Gastroesophageal sphincter (tissue), 3 donors: ENCODE measurements at regions not wholly inside any gene's neighbourhood (a gene's known extent, or its start where the extent isn't known, plus 50 kb on each side); places are given as distances from the start of the nearest gene placed in this dataset.

Source experiments
- EP300 ChIP-seq: sonication (generic); formaldehyde crosslinking; IDR thresholded peaks from one replicate; pipeline ENCODE4 v1.6.1; 2017; ENCODE audit warnings: antibody characterized with exemption, mild to moderate bottlenecking
- POLR2A ChIP-seq, 2 donors: fragments of 450-650 bp; IDR thresholded peaks; one replicate each; pipeline ENCODE4 v1.6.1; 2017; ENCODE audit warnings: antibody characterized with exemption in 2 of 2, mild to moderate bottlenecking in 2 of 2, moderate library complexity in 1 of 2
- TF ChIP-seq, protein P1 (sequence below), 4 experiments: fragments of 200-600 bp in 2 of 4; fragments of 450-650 bp in 2 of 4; sonication (generic) in 1 of 4; IDR thresholded peaks; one replicate each; pipeline ENCODE4 v1.5.1; 2017 to 2019; ENCODE audit warnings: antibody characterized with exemption in 4 of 4, mild to moderate bottlenecking in 2 of 4, moderate library complexity in 2 of 4

DNA sequence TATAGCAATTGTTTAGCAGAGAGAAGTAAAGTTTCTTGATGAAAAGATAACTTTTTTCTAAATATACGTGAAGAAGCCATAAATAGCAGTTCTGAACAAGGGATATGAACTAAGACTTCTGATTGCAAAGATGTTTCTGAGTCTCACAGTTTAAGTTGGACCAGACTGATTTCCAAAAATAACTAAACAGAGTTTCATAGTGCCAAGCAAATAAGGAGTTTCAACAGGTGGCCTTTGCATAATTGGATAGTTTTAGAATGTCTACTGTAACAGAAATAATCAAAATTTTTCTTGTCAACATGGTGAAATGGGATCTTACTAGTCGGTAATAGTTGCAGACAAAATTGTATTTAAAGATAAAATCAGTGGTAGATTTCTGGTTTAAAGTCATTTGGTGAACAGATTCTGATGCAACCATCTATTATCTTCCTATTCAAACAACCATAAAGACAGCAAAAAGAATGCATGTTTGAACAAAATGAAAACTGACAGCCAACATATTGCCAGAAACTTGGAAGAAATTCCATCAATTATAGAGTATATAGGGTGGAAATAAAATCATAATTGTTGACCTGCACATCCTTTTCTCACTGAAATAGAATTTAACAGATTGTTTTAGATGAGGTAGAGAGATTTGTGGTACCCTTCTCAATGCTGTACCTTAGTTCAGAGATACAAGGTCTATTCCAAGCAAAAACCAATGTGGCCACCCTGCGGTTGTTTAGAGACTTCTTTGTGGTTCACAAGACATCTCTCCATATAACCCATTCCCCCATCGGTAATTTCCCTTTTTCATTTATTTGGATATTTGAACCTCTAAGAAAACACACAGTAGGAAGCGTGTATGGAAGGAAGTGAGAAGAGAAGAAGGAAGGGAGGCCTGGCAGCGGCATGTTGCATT, 275.3 kb downstream of the COG6 start:
- TF ChIP-seq, protein P1, sequence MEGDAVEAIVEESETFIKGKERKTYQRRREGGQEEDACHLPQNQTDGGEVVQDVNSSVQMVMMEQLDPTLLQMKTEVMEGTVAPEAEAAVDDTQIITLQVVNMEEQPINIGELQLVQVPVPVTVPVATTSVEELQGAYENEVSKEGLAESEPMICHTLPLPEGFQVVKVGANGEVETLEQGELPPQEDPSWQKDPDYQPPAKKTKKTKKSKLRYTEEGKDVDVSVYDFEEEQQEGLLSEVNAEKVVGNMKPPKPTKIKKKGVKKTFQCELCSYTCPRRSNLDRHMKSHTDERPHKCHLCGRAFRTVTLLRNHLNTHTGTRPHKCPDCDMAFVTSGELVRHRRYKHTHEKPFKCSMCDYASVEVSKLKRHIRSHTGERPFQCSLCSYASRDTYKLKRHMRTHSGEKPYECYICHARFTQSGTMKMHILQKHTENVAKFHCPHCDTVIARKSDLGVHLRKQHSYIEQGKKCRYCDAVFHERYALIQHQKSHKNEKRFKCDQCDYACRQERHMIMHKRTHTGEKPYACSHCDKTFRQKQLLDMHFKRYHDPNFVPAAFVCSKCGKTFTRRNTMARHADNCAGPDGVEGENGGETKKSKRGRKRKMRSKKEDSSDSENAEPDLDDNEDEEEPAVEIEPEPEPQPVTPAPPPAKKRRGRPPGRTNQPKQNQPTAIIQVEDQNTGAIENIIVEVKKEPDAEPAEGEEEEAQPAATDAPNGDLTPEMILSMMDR (IDR thresholded peaks at IDR 0.05), result no peak
- TF ChIP-seq EP300 (no peak), POLR2A (IDR thresholded peaks at IDR 0.05) (no peak)
